ENCODE measurements at regions not wholly inside any gene's neighbourhood (a gene's known extent, or its start where the extent isn't known, plus 50 kb on each side); places are given as distances from the start of the nearest gene placed in this dataset.

- TF ChIP-seq, protein P1, sequence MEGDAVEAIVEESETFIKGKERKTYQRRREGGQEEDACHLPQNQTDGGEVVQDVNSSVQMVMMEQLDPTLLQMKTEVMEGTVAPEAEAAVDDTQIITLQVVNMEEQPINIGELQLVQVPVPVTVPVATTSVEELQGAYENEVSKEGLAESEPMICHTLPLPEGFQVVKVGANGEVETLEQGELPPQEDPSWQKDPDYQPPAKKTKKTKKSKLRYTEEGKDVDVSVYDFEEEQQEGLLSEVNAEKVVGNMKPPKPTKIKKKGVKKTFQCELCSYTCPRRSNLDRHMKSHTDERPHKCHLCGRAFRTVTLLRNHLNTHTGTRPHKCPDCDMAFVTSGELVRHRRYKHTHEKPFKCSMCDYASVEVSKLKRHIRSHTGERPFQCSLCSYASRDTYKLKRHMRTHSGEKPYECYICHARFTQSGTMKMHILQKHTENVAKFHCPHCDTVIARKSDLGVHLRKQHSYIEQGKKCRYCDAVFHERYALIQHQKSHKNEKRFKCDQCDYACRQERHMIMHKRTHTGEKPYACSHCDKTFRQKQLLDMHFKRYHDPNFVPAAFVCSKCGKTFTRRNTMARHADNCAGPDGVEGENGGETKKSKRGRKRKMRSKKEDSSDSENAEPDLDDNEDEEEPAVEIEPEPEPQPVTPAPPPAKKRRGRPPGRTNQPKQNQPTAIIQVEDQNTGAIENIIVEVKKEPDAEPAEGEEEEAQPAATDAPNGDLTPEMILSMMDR (IDR thresholded peaks at IDR 0.05; ENCODE audit: extremely low read depth, insufficient read depth, missing control alignments), result no peak
- in situ Hi-C loops (cut with MboI; ENCODE audit: low pct_unique_long_range_greater_than_20kb, low sequenced_read_pairs, unreplicated experiment), result loop anchor here (10.0 kb wide), 1 partner anchor 148 kb away; no protein-coding TSS in a partner anchor
- DNase-seq (ENCODE audit: low spot score), result no peak
Measured at GRCh38 chr15:92243227-92243626, 150.5 kb upstream of the ST8SIA2 start.

DNA sequence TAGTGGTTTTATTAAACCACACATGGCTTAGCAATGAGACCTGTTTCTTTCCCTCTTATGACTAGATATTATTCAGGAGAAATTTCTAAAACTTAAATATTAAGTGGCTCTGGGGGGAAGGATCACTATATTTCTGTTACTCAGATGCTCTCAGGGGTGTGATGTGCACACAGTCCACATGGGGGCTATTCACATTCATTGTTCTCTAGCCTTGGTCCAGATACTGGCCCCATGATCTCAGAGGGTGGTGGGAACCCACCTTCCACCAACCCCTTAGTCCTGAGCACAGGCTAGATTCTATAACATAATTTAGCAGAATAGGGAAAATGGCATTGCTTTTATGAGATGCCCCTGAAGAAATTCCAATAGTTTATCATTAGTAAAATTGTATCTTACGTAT is 149.0 kb upstream of the ST8SIA2 start:
- TF ChIP-seq, protein P1 (IDR thresholded peaks at IDR 0.05; ENCODE audit: extremely low read depth, insufficient read depth, missing control alignments), result no peak
- no peak for DNase-seq (ENCODE audit: low spot score)
- in situ Hi-C loops (cut with MboI; ENCODE audit: low pct_unique_long_range_greater_than_20kb, low sequenced_read_pairs, unreplicated experiment), result loop anchor here (10.0 kb wide), 1 partner anchor 150 kb away; no protein-coding TSS in a partner anchor

- DNase-seq (ENCODE audit: low spot score), result no peak
- in situ Hi-C loops (cut with MboI; ENCODE audit: low pct_unique_long_range_greater_than_20kb, low sequenced_read_pairs, unreplicated experiment), result loop anchor here (10.0 kb wide), 1 partner anchor 153 kb away; no protein-coding TSS in a partner anchor
- TF ChIP-seq, protein P1 (IDR thresholded peaks at IDR 0.05; ENCODE audit: extremely low read depth, insufficient read depth, missing control alignments), result no peak
Measured at GRCh38 chr15:92247649-92248242, 145.9 kb upstream of the ST8SIA2 start.

GRCh38 chr15:92266796-92267685 is 126.6 kb upstream of the ST8SIA2 start:
- in situ Hi-C loops (cut with MboI; ENCODE audit: low pct_unique_long_range_greater_than_20kb, low sequenced_read_pairs, unreplicated experiment), result no loop called here
- no peak for DNase-seq (ENCODE audit: low spot score)
- TF ChIP-seq, protein P1 (IDR thresholded peaks at IDR 0.05; ENCODE audit: extremely low read depth, insufficient read depth, missing control alignments), result no peak

DNA sequence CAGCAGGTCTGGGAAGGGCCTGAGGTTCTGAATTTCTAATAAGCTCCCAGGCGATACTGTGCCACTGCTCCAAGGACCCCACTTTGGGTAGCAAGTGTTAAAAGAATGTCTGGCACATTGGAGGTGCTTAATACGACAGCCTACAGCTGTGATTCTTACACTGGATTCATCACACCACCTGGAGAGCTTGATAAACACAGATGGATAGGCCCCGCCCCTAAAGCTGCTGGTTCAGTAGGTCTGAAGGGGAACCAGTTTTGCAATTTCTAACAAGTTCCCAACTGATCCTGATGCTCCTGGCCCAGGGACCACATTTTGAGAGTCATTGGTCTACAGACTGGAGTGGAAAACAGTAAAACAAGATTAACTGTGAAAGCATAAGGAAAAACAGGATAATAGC is 124.8 kb upstream of the ST8SIA2 start:
- TF ChIP-seq, protein P1 (IDR thresholded peaks at IDR 0.05; ENCODE audit: extremely low read depth, insufficient read depth, missing control alignments), result no peak
- DNase-seq (ENCODE audit: low spot score), result no peak

DNA sequence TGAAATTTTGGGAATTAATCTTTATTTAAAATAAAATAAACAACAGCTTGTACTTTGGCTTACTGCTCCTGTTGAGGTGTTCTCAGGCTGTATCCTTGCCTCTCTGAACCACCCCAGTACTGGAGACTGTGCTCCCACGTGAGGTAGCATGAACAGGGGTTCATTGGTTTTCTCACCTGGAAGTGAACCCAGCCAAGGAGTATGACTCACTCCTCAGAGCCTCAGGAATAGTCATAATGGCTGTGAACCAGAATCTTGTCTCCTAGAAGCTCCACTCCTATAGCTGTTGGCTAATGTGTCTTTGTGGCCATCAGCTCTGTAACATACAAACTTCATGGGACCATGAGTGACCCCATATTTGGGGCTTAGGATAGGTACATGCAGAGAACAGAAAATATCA is 122.5 kb upstream of the ST8SIA2 start:
- TF ChIP-seq, protein P1 (IDR thresholded peaks at IDR 0.05; ENCODE audit: extremely low read depth, insufficient read depth, missing control alignments), result no peak
- no peak for DNase-seq (ENCODE audit: low spot score)
- in situ Hi-C loops (cut with MboI; ENCODE audit: low pct_unique_long_range_greater_than_20kb, low sequenced_read_pairs, unreplicated experiment), result no loop called here

More for the DNA sequence above, 124.8 kb upstream of the ST8SIA2 start:
- in situ Hi-C loops (cut with MboI; ENCODE audit: low pct_unique_long_range_greater_than_20kb, low sequenced_read_pairs, unreplicated experiment), result no loop called here

Data from GM13977 (cell line).